Trophoblast cell (in vitro differentiated cells and primary cell): ENCODE measurements at regions not wholly inside any gene's neighbourhood (a gene's known extent, or its start where the extent isn't known, plus 50 kb on each side); places are given as distances from the start of the nearest gene placed in this dataset.

Experiments used
- DNase-seq, 2 donors: peaks; one replicate each; pipeline ENCODE4 v3.0.0-alpha.2; 2016
- H2AFZ ChIP-seq: 2 replicates; pipeline ENCODE4 v1.6.1; 2013; ENCODE audit warnings: low read length, moderate library complexity, mild to moderate bottlenecking; ENCODE audit not compliant: insufficient read depth, poor library complexity
- H2AK5ac ChIP-seq: 2 replicates; pipeline ENCODE4 v1.6.1; 2013; ENCODE audit warnings: mild to moderate bottlenecking, low read length
- H2BK120ac ChIP-seq: 2 replicates; pipeline ENCODE4 v1.6.1; 2013; ENCODE audit warnings: low read length, mild to moderate bottlenecking, moderate library complexity; ENCODE audit not compliant: insufficient read depth, poor library complexity
- H2BK12ac ChIP-seq: 2 replicates; pipeline ENCODE4 v1.6.1; 2013; ENCODE audit warnings: mild to moderate bottlenecking, low read length, moderate library complexity
- H2BK5ac ChIP-seq: 2 replicates; pipeline ENCODE4 v1.6.1; 2013; ENCODE audit warnings: low read length, low read depth, moderate library complexity, mild to moderate bottlenecking; ENCODE audit not compliant: poor library complexity
- H3K14ac ChIP-seq: 2 replicates; pipeline ENCODE4 v1.6.1; 2013; ENCODE audit warnings: mild to moderate bottlenecking, low read length
- H3K18ac ChIP-seq: 2 replicates; pipeline ENCODE4 v1.6.1; 2013; ENCODE audit warnings: mild to moderate bottlenecking, low read length
- H3K23ac ChIP-seq: 2 replicates; pipeline ENCODE4 v1.6.1; 2013; ENCODE audit warnings: low read length
- H3K27ac ChIP-seq: 2 replicates; pipeline ENCODE4 v1.5.1; 2013; ENCODE audit warnings: low read depth, mild to moderate bottlenecking, inconsistent platforms, low read length, moderate library complexity
- H3K27me3 ChIP-seq: 2 replicates; pipeline ENCODE4 v1.6.1; 2013; ENCODE audit warnings: inconsistent platforms, mild to moderate bottlenecking, low read length, moderate library complexity; ENCODE audit not compliant: insufficient read depth
- H3K36me3 ChIP-seq, 2 experiments: 1 replicate in 1 of 2; 2 replicates in 1 of 2; pipeline ENCODE4 v1.6.1; 2013; ENCODE audit warnings: low read length in 2 of 2, mild to moderate bottlenecking in 2 of 2, moderate library complexity in 1 of 2; ENCODE audit not compliant: insufficient read depth in 2 of 2, control insufficient read depth in 1 of 2
- H3K4ac ChIP-seq: 2 replicates; pipeline ENCODE4 v1.6.1; 2013; ENCODE audit warnings: low read depth, mild to moderate bottlenecking, low read length, moderate library complexity
- H3K4me1 ChIP-seq, 2 experiments: 1 replicate in 1 of 2; 2 replicates in 1 of 2; pipeline ENCODE4 v1.6.1; 2013; ENCODE audit warnings: low read length in 2 of 2, mild to moderate bottlenecking in 2 of 2, moderate library complexity in 1 of 2; ENCODE audit not compliant: insufficient read depth in 2 of 2, control insufficient read depth in 1 of 2
- H3K4me2 ChIP-seq: 2 replicates; pipeline ENCODE4 v1.6.1; 2013; ENCODE audit warnings: inconsistent platforms, mild to moderate bottlenecking, low read length, moderate library complexity
- H3K4me3 ChIP-seq: 2 replicates; pipeline ENCODE4 v1.5.1; 2013; ENCODE audit warnings: mild to moderate bottlenecking, low read depth, low read length, inconsistent platforms
- H3K79me1 ChIP-seq: one replicate; pipeline ENCODE4 v1.6.1; 2013; ENCODE audit warnings: low read length
- H3K79me2 ChIP-seq: 2 replicates; pipeline ENCODE4 v1.6.1; 2013; ENCODE audit warnings: low read length, mild to moderate bottlenecking; ENCODE audit not compliant: control insufficient read depth, insufficient read depth, poor library complexity
- H3K9ac ChIP-seq: 2 replicates; pipeline ENCODE4 v1.6.1; 2013; ENCODE audit warnings: mild to moderate bottlenecking, low read length
- H3K9me3 ChIP-seq: 2 replicates; pipeline ENCODE4 v1.6.1; 2013; ENCODE audit warnings: low read depth, mild to moderate bottlenecking, control low read depth, inconsistent platforms, low read length; ENCODE audit not compliant: insufficient read depth
- H4K12ac ChIP-seq: 2 replicates; pipeline ENCODE4 v1.6.1; 2013; ENCODE audit warnings: low read depth, mild to moderate bottlenecking, low read length, moderate library complexity
- H4K8ac ChIP-seq: 2 replicates; pipeline ENCODE4 v1.6.1; 2013; ENCODE audit warnings: low read depth, mild to moderate bottlenecking, low read length, moderate library complexity
- H4K91ac ChIP-seq: one replicate; pipeline ENCODE4 v1.6.1; 2013; ENCODE audit warnings: low read depth, mild to moderate bottlenecking, low read length, moderate library complexity
- WGBS: extraction: QIAGEN DNeasy Blood & Tissue Kit; methylation state at CpG from one replicate; pipeline ENCODE4 v1.1.7; 2013; ENCODE audit warnings: missing lambda C conversion rate; ENCODE audit not compliant: insufficient read length, insufficient coverage; ENCODE audit errors: extremely low coverage; 5-methylcytosine and 5-hydroxymethylcytosine counted together

- WGBS, result no CpG with 5 or more reads among the region's 8 CpGs
- no peaks in the 10 kb centered on the region for H3K9me3 ChIP-seq
- H3K36me3 ChIP-seq, result no peaks in the 10 kb centered on the region
- no peak overlapping the region for H3K14ac ChIP-seq
- H3K18ac ChIP-seq, result no peak overlapping the region
- no peak overlapping the region for H2BK12ac ChIP-seq
- H2AFZ ChIP-seq, result no peak overlapping the region
- H4K8ac ChIP-seq, result no peak overlapping the region
- no peak overlapping the region for H2BK5ac ChIP-seq
- H4K12ac ChIP-seq, result no peak overlapping the region
- no peak overlapping the region for H3K4ac ChIP-seq
- H4K91ac ChIP-seq, result no peak overlapping the region
- H2BK120ac ChIP-seq, result no peak overlapping the region
- H3K4me1 ChIP-seq, result no peaks in the 10 kb centered on the region
- no peak for DNase-seq
- H3K4me3 ChIP-seq, result no peak overlapping the region
- H3K79me2 ChIP-seq, result no peaks in the 10 kb centered on the region
- no peak overlapping the region for H3K4me2 ChIP-seq
- H3K79me1 ChIP-seq, result no peaks in the 10 kb centered on the region
- H3K27ac ChIP-seq, result no peak overlapping the region
- H3K27me3 ChIP-seq, result no peaks in the 10 kb centered on the region
- H3K9ac ChIP-seq, result no peak overlapping the region
- H3K23ac ChIP-seq, result no peak overlapping the region
- no peak overlapping the region for H2AK5ac ChIP-seq
Measured at GRCh38 chr5:66234241-66234640, 90.1 kb downstream of the SREK1 start.

- Histone ChIP-seq H2AFZ (no peak overlapping the region), H3K4me2 (no peak overlapping the region), H2BK12ac (no peak overlapping the region), H3K79me1 (no peaks in the 10 kb centered on the region), H3K14ac (no peak overlapping the region), H3K9ac (no peak overlapping the region), H3K4me1 (no peaks in the 10 kb centered on the region), H3K23ac (no peak overlapping the region), H2AK5ac (no peak overlapping the region), H4K8ac (no peak overlapping the region), H3K27ac (no peak overlapping the region), H2BK5ac (no peak overlapping the region), H3K4me3 (no peak overlapping the region), H3K18ac (no peak overlapping the region), H3K9me3 (no peaks in the 10 kb centered on the region), H3K36me3 (no peaks in the 10 kb centered on the region), H3K79me2 (no peaks in the 10 kb centered on the region), H4K12ac (no peak overlapping the region), H2BK120ac (no peak overlapping the region), H3K4ac (no peak overlapping the region), H3K27me3 (no peaks in the 10 kb centered on the region), H4K91ac (no peak overlapping the region)
- WGBS, result no CpG with 5 or more reads among the region's 6 CpGs
- no peak for DNase-seq
Measured at GRCh38 chr5:66238435-66238834, 94.3 kb downstream of the SREK1 start.

DNA sequence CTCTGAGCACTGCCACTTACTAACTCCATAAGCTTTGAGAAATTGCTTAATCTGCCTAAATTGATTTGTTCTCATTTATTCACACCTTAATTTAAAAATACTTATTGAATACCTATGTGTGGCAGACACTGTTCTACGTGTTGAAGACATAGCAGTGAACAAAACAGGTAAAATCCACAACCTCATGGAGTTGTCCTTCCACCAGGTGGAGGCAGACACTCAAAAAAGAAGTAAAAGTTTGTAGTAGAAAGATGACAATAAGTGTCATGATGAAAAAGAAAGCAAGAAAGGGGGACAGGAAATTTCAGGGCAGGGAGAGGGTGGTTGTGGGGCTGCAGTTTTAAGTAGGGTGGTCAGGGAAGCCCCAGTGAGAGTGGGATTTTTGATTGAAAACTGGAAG is 94.9 kb downstream of the SREK1 start:
- Histone ChIP-seq H2BK12ac (no peak overlapping the region), H4K91ac (no peak overlapping the region), H2AFZ (no peak overlapping the region), H4K12ac (no peak overlapping the region), H3K9me3 (no peaks in the 10 kb centered on the region), H2BK120ac (no peak overlapping the region), H3K4me3 (no peak overlapping the region), H3K27me3 (no peaks in the 10 kb centered on the region), H3K23ac (no peak overlapping the region), H3K18ac (no peak overlapping the region), H3K9ac (no peak overlapping the region), H3K4ac (no peak overlapping the region), H3K36me3 (no peaks in the 10 kb centered on the region), H3K14ac (no peak overlapping the region), H4K8ac (no peak overlapping the region), H2BK5ac (no peak overlapping the region), H3K4me1 (no peaks in the 10 kb centered on the region), H3K79me2 (no peaks in the 10 kb centered on the region), H2AK5ac (no peak overlapping the region), H3K27ac (no peak overlapping the region), H3K79me1 (no peaks in the 10 kb centered on the region), H3K4me2 (no peak overlapping the region)
- WGBS, result no CpG with 5 or more reads among the region's 1 CpG
- peak in 1 of 2 donors; percentile 37 for DNase-seq

GRCh38 chr5:66241136-66241825 is 97.2 kb downstream of the SREK1 start:
- Histone ChIP-seq H2BK12ac (no peak overlapping the region), H3K27me3 (no peaks in the 10 kb centered on the region), H3K4me2 (no peak overlapping the region), H4K8ac (no peak overlapping the region), H2AK5ac (no peak overlapping the region), H3K23ac (no peak overlapping the region), H4K91ac (no peak overlapping the region), H3K4me1 (no peaks in the 10 kb centered on the region), H4K12ac (no peak overlapping the region), H3K18ac (no peak overlapping the region), H3K9me3 (no peaks in the 10 kb centered on the region), H3K27ac (no peak overlapping the region), H3K36me3 (no peaks in the 10 kb centered on the region), H2BK5ac (no peak overlapping the region), H2AFZ (no peak overlapping the region), H3K4me3 (no peak overlapping the region), H3K14ac (no peak overlapping the region), H3K79me2 (no peaks in the 10 kb centered on the region), H3K9ac (no peak overlapping the region), H3K79me1 (no peaks in the 10 kb centered on the region), H2BK120ac (no peak overlapping the region), H3K4ac (no peak overlapping the region)
- DNase-seq, result peak; percentile 51 to 81
- WGBS, result no CpG with 5 or more reads among the region's 12 CpGs
